NCI-H345 treated with DMSO at 0.1 percent for 48 hours (cell line): ENCODE measurements at regions not wholly inside any gene's neighbourhood (a gene's known extent, or its start where the extent isn't known, plus 50 kb on each side); places are given as distances from the start of the nearest gene placed in this dataset.

Experiments
- DNase-seq: peaks from one replicate; lab custom pipeline; 2025; ENCODE audit not compliant: unreplicated experiment; lab: John Stamatoyannopoulos, UW

DNA sequence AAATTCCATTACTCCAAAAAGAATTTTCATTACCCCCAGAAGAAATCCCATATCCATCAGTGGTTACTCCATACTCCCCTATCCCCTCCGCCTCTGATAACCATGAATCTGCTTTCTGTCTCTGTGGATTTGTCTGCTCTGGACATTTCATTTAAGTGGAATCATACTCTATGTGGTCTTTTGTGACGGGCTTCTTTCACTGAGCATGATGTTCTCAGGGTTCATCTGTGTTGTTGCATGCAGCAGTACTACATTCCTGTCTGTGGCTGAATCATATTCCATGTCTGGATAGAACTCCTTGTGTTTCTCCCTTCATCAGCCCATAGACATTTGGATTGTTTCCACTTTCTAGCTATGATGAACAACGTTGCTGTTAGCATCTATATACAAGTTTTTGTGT, 59.5 kb upstream of the IRX3 start:
- no peak for DNase-seq

DNA sequence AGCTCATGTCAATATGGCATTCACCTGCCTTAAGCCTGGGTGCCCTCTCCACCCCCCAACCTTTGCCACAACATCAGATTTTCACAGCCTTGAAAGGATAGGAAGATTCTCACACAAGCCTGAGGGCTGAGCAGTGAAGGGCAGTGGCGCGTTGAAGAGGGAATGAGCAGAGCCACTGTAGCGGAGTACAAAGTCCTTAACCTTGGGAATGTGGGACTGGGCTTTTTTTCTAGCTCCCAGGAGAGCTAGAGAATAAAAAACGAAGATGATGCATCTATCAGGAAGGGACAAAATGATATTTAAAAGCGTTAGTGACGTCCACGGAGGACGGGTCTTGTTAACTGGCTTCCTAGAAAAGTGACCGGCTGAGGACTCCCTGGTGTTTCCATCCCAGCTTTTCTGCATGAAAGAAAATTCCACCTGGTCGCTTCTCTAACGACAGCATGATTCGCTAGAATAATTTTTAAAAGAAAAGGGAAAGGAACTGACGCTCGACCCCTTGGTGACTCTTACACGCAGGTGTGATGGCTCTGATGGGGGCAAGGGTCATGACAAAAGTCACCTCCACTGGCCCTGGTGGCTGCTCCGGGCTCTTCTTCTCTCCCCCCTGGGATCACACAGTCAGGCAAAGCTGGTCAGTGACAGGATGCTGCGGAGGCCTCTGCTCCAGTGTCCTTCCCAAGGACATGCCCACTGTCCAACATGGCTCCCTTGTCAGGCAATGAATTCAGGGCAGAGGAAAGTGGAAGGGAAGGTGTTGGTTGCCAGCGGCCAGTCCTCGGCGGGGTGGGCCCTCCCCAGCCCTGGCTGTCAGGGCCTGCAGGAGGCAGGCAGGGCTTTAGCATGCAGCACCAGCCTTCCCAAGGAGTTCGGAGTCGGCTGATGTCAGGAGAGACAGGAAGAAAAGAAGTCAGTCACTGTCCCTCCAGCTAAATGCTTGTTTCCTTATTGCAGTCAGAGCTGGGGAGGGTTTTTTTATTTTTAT, 58.4 kb upstream of the IRX3 start:
- no peak for DNase-seq

DNA sequence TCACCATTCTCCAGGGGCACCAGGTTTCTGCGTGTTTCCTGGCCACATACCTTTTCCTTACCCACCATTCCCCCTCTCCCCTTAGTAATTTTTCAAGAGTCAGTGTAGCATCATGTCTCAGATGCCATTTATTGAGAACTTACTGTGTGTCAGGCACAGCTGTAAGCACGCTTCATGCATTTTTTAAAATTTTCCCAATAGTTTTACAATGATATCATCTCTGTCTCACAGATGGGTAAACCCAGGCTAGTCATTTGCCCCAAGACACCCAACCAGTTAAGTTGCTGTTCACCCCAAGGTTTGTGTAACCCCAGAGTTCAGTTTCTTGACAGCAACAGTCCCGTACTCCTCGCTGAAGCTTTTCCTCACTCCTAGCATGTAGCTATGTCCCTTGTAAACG, 56.4 kb upstream of the IRX3 start:
- DNase-seq = no peak

DNA sequence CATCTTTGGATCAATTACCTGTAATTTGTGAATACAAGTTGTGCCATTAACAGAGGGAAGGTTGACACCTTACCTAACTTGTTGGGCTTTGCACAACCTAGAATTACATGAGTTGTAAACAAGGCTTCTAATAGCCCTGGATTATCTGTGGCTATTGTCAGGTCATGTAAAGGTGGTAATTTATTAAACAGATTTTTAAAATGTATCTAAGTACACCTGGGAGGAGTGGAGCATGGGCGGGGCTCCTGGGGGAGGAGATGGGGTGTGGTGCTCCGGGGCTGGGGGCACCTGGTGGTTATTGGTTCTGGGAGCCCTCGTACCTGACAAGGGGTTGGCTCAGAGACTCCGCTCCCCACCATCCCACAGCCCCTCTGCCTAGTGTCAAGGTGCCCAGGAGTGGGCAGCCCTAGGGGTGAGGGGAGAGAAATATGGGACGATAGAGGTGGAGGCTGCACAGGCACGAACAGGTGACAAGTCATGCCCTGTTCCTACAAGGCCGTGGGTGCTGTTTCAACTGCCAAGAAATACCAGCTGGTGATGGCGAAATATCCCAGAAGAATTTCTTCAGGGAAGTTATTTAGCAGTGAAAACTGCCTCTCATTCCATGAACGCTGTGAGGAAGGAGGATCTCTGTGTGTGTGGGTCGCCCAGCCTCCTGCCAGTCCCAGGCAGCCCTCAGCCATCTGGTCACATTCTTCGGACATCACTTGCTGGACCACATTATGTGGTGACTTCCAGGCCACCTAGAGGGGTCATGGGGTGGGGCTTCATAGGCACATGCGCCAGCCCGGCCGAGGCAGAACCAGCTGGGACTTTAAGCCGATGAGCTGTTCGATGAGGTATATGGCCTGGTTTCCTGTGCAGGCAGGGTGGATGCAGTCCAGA, 55.5 kb upstream of the IRX3 start:
- no peak for DNase-seq

- no peak for DNase-seq
Measured at GRCh38 chr16:54340531-54340930, 53.9 kb upstream of the IRX3 start.

GRCh38 chr16:54336631-54337204, 50.1 kb upstream of the IRX3 start:
- no peak for DNase-seq
